ENCODE measurements at regions not wholly inside any gene's neighbourhood (a gene's known extent, or its start where the extent isn't known, plus 50 kb on each side); places are given as distances from the start of the nearest gene placed in this dataset.

DNA sequence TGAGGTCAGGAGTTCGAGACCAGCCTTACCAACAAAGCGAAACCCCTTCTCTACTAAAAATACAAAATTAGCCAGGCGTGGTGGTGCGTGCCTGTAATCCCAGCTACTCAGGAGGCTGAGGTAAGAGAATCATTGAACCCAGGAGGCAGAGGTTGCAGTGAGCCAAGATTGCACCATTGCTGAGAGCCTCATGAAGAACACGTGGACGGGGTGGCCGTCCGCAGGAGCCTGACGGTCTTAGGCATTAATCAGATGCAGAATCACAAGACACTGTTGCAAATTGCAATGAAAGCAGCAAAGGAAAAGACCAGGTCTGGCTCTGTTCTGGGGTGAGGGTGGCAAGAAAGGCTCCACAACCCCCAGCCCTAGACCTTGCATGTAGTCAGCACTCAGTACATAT lies 104.0 kb upstream of the SLC66A3 start:
- TF ChIP-seq, protein P1, sequence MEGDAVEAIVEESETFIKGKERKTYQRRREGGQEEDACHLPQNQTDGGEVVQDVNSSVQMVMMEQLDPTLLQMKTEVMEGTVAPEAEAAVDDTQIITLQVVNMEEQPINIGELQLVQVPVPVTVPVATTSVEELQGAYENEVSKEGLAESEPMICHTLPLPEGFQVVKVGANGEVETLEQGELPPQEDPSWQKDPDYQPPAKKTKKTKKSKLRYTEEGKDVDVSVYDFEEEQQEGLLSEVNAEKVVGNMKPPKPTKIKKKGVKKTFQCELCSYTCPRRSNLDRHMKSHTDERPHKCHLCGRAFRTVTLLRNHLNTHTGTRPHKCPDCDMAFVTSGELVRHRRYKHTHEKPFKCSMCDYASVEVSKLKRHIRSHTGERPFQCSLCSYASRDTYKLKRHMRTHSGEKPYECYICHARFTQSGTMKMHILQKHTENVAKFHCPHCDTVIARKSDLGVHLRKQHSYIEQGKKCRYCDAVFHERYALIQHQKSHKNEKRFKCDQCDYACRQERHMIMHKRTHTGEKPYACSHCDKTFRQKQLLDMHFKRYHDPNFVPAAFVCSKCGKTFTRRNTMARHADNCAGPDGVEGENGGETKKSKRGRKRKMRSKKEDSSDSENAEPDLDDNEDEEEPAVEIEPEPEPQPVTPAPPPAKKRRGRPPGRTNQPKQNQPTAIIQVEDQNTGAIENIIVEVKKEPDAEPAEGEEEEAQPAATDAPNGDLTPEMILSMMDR (IDR thresholded peaks at IDR 0.05 in 4 of 5, conservative IDR thresholded peaks at IDR 0.05 in 1 of 5): no peak
- TF ChIP-seq POLR2A (IDR thresholded peaks at IDR 0.05): no peak
